ENCODE measurements at regions not wholly inside any gene's neighbourhood (a gene's known extent, or its start where the extent isn't known, plus 50 kb on each side); places are given as distances from the start of the nearest gene placed in this dataset.

DNA sequence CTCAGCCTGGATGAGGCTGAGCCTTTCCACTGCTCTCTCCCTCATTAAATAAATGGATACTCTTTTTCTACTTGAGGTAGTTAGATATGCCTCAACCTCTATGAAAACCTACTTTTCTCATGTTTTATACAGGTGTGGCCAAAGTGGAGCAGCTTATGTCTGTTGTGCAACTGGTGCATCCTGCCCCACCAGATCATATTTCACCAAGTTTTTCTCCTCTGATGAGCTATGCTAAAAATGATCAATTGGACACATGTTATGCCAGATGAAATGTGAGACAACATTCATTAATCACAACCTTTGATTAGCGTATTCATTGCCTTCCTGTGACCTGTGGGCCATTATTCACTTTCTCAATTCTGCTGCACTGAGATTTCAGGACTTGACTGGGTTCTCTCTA lies 106.9 kb upstream of the NEDD9 start:
- Histone ChIP-seq H3K4me3 (ENCODE audit: low read length in 3 of 3) (no peak overlapping the region), H3K9me3 (ENCODE audit: control insufficient read depth in 2 of 3, insufficient read depth in 1 of 3, low read length in 3 of 3) (no peaks in the 10 kb centered on the region)
- no peak for FAIRE-seq

DNA sequence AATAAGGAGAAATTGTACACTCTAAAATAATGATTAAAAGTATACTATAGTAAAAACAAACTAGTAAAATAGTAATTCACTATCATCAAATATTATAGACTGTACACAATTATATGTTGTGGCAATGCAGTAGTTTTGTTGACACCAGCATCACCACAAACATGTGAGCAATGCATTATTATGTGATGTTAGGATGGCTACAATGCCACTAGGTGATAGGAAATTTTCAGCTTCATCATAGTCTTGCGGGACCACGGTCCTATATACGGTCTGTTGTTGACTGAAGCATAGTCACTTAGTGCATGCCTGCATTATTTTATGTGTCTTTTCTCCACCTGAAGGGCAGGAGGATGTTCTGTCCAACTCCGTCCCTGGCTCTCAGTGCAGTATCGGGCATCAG lies 104.8 kb upstream of the NEDD9 start:
- Histone ChIP-seq H3K27ac (ENCODE audit: low read depth in 2 of 2, low read length in 2 of 2) (no peak overlapping the region), H3K9me3 (ENCODE audit: control insufficient read depth in 2 of 3, insufficient read depth in 1 of 3, low read length in 3 of 3) (no peaks in the 10 kb centered on the region), H3K4me3 (ENCODE audit: low read length in 3 of 3) (no peak overlapping the region), H3K9ac (ENCODE audit: low read length in 3 of 3) (no peak overlapping the region), H3K36me3 (ENCODE audit: control insufficient read depth in 2 of 3, insufficient read depth in 3 of 3, low read length in 3 of 3) (no peaks in the 10 kb centered on the region), H3K4me1 (ENCODE audit: control insufficient read depth in 2 of 3, insufficient read depth in 2 of 3, low read depth in 1 of 3, low read length in 3 of 3) (no peaks in the 10 kb centered on the region), H3K27me3 (ENCODE audit: control insufficient read depth, insufficient read depth, low read length) (no peaks in the 10 kb centered on the region)
- TF ChIP-seq, protein P1, sequence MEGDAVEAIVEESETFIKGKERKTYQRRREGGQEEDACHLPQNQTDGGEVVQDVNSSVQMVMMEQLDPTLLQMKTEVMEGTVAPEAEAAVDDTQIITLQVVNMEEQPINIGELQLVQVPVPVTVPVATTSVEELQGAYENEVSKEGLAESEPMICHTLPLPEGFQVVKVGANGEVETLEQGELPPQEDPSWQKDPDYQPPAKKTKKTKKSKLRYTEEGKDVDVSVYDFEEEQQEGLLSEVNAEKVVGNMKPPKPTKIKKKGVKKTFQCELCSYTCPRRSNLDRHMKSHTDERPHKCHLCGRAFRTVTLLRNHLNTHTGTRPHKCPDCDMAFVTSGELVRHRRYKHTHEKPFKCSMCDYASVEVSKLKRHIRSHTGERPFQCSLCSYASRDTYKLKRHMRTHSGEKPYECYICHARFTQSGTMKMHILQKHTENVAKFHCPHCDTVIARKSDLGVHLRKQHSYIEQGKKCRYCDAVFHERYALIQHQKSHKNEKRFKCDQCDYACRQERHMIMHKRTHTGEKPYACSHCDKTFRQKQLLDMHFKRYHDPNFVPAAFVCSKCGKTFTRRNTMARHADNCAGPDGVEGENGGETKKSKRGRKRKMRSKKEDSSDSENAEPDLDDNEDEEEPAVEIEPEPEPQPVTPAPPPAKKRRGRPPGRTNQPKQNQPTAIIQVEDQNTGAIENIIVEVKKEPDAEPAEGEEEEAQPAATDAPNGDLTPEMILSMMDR (IDR thresholded peaks at IDR 0.05; ENCODE audit: borderline replicate concordance, extremely low read depth, insufficient read depth), result no peak
- no peak for DNase-seq
- intact Hi-C loops (cut with DNase I), result no loop called here
- no peak for FAIRE-seq

More for the DNA sequence above, 106.9 kb upstream of the NEDD9 start:
- H3K4me1 ChIP-seq (ENCODE audit: control insufficient read depth in 2 of 3, insufficient read depth in 2 of 3, low read depth in 1 of 3, low read length in 3 of 3), result peaks cover 0 to 3% (median 0%) of the 10 kb centered on the region in 3 donors
- no peaks in the 10 kb centered on the region for H3K27me3 ChIP-seq (ENCODE audit: control insufficient read depth, insufficient read depth, low read length)
- TF ChIP-seq, protein P1 (IDR thresholded peaks at IDR 0.05; ENCODE audit: borderline replicate concordance, extremely low read depth, insufficient read depth), result no peak
- H3K9ac ChIP-seq (ENCODE audit: low read length in 3 of 3), result no peak overlapping the region
- intact Hi-C loops (cut with DNase I), result no loop called here
- no peak overlapping the region for H3K27ac ChIP-seq (ENCODE audit: low read depth in 2 of 2, low read length in 2 of 2)
- no peaks in the 10 kb centered on the region for H3K36me3 ChIP-seq (ENCODE audit: control insufficient read depth in 2 of 3, insufficient read depth in 3 of 3, low read length in 3 of 3)
- DNase-seq, result no peak

DNA sequence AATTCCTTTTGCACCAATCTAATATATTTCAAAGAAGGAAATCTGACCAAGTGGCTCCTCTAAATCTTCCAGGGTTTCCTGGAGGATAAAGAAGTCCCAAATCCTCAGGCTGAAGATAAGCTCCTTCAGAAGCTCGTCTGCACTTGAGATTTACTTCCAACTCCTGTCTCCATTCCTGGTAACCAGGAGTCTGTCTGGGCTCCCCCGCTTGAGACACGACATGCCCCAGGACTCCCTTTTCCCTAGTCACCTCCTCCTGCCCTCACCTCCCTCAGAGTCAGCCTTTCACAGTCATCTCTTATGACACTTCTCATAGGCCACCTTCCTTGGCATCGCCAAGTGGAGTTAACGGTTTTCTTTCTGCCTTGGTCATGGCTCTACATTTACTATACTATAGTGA lies 103.4 kb upstream of the NEDD9 start:
- DNase-seq (no peak), FAIRE-seq (no peak)
- Histone ChIP-seq H3K9me3 (ENCODE audit: control insufficient read depth in 2 of 3, insufficient read depth in 1 of 3, low read length in 3 of 3) (no peaks in the 10 kb centered on the region), H3K4me1 (ENCODE audit: control insufficient read depth in 2 of 3, insufficient read depth in 2 of 3, low read depth in 1 of 3, low read length in 3 of 3) (peaks cover 0 to under 1% (median 0%) of the 10 kb centered on the region in 3 donors), H3K9ac (ENCODE audit: low read length in 3 of 3) (no peak overlapping the region), H3K4me3 (ENCODE audit: low read length in 3 of 3) (no peak overlapping the region), H3K27ac (ENCODE audit: low read depth in 2 of 2, low read length in 2 of 2) (no peak overlapping the region), H3K27me3 (ENCODE audit: control insufficient read depth, insufficient read depth, low read length) (no peaks in the 10 kb centered on the region), H3K36me3 (ENCODE audit: control insufficient read depth in 2 of 3, insufficient read depth in 3 of 3, low read length in 3 of 3) (no peaks in the 10 kb centered on the region)
- TF ChIP-seq, protein P1 (IDR thresholded peaks at IDR 0.05; ENCODE audit: borderline replicate concordance, extremely low read depth, insufficient read depth), result no peak
- intact Hi-C loops (cut with DNase I), result no loop called here

Measured in kidney (tissue), 13 donors.